GM12892 (cell line): ENCODE measurements at regions not wholly inside any gene's neighbourhood (a gene's known extent, or its start where the extent isn't known, plus 50 kb on each side); places are given as distances from the start of the nearest gene placed in this dataset.

Experiments used
- POLR2A ChIP-seq: IDR thresholded peaks from 2 replicates; pipeline ENCODE4 v1.6.1; 2011; ENCODE audit warnings: low read depth, low read length, control low read depth
- POLR2AphosphoS5 ChIP-seq: IDR thresholded peaks from 2 replicates; pipeline ENCODE4 v1.6.1; 2011; ENCODE audit warnings: low read depth, low read length, control low read depth

DNA sequence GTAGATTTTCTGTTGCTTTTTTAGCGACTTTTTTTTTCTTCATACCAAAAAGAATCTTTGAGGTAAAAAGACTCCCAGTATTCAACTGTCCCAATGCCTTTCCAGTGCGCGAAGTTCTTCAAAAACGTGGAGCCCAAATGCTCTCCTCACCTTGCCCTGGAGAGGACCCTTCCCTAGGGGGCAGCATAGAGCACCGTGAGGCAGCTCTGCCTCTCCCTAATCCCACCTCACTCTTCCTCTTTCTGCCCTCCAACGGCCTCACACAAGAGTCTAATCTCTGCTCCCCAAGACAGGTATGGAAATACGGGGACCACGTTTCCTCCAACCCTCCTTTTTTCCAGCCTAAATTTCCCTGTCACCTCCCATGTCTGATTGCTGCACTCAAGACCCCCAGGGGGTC, 117.5 kb upstream of the ALX4 start:
- TF ChIP-seq POLR2A = no peak
- no peak for TF ChIP-seq POLR2AphosphoS5
